ENCODE measurements at regions not wholly inside any gene's neighbourhood (a gene's known extent, or its start where the extent isn't known, plus 50 kb on each side); places are given as distances from the start of the nearest gene placed in this dataset.
A peak's percentile ranks its signal among the peaks of the same experiment; 100 is the strongest.
"Not testable (repeated sequence)": the region's sequence is repeated elsewhere in the genome, so short reads cannot be mapped to it uniquely, and the experiment has no call there.

- DNase-seq, result peak; percentile 11
These were observed 703.1 kb upstream of the ARRDC3 start for GRCh38 chr5:92086059-92086811.

- DNase-seq, result no peak
These were observed 699.0 kb upstream of the ARRDC3 start for GRCh38 chr5:92081958-92082712.

- no peak for DNase-seq
These were observed 687.7 kb upstream of the ARRDC3 start for GRCh38 chr5:92070786-92071185.

GRCh38 chr5:92064993-92065392, 681.9 kb upstream of the ARRDC3 start:
- no peak for DNase-seq

DNA sequence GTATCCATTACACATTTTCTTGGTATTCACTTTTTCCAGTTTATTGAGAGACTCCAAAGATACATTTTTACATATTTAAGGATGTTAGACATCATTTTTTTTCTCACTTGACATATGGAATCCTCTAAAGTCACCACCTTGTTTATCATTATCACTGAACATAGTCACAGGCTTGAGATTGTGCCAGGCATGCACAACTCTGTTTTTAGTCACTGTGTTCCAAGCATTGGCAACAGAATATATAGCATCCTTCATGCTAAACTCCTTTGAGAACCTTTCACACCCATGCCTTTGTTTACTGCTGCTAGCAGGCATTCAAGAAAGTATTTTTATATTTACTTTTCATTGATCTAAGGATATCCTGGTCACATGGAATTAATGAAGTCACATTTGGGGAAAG, 668.6 kb upstream of the ARRDC3 start:
- no peak for DNase-seq

DNA sequence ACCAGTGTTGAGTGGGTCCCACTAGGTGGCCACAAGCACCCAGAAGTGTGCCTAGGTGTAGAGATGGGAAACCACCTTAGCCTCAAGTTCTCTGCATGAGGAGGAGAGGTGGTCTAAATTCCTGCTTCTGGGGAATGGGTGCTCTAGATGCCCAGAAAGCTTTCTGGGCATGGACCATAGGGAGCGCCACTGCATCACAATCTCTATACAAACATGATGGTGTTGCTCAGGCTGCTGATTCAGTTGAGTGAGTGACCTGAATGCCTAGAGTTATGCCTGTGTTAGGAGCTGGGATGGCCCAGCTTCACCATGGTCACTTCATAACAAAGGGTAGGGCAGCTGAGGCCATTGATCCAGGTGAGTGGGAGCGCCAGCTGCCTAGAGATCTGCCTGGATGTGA, 667.9 kb upstream of the ARRDC3 start:
- DNase-seq, result no peak

GRCh38 chr5:92041911-92042660, 659.0 kb upstream of the ARRDC3 start:
- no peak for DNase-seq

DNA sequence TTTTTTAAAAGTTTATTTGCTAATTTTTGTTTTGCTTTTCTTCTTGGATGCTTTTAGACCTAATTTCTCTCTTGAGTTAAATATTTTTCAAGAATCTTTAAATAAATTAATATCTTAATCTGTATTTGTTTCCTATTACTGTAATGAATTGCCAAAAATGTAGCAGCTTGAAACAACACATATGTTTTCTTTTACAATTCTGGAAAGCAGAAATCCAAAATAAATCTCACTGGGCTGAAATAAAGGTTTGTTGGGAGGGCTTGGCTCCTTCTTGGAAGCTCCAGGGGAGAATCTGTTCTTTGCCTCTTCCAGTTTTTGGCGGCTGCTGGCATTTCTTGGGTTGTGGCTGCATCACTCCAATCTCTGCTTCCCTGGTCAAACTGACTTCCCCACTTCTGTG, 658.1 kb upstream of the ARRDC3 start:
- DNase-seq, result no peak

- not testable (repeated sequence) for DNase-seq
These were observed 646.7 kb upstream of the ARRDC3 start for GRCh38 chr5:92029792-92030191.

DNA sequence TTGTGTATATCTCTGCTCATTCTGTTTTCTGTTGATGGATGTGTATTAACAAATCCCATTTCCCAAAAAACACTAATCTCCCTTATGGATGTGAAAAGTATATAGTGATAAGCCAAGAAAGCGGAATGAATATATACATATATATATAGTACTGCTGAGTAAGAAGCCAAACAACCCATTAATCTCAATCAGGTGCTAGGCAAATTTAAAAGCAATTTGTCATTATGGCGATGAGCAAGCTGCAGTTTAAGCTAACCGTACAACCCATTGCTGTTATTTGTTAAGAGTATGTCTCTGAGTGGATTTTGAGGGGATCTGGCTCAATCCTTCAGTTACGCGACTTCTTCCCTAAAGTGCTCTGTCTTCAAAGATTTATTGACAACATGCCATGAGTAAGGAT, 640.4 kb upstream of the ARRDC3 start:
- DNase-seq, result no peak

DNA sequence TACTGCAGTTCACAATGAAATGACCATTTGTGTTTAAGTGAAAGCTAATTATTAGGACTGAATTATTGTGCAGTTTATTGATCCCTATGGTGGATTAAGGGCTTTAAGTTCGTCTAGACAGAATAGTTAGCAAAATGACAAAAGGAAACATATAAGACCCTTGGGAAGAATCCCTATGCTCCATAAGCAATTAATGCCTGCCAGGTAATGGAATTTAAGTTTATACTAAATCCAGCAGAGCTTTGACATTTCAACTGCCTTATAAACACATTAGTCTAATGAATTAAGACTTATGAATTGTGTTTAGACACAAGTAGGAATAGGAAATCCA, 640.0 kb upstream of the ARRDC3 start:
- no peak for DNase-seq

DNA sequence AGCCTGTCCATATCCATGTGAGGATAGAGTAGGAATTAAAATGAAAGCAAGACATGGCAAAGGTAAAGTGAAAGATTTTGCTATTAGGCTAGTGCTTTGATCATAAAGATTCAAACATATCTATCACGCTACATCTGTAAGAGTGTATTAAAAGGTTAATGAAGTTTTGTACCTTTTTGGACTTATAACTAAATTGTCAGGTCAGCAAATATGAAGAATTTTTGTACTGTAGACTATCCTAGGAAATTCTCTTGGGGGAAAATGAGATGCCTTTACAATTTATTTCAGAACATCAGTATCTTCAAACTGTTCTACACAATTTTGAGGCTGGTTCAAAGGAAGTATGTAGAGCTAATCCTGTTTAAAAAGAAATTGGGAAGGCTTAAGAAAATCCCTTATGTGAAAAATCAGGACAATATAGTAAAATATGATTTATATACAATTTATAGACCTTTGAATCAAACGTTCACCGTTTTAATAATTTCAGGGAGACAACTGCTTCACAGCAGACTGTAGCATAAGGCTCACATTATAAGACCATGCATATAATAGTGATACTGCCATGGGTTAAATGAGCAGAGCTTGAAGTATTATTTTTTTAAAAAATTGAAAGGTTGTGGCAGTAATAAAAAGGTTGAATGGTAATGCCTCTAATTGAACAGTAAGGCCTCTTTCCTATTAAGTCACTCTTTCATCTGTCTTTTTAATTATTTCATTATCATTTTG, 639.5 kb upstream of the ARRDC3 start:
- no peak for DNase-seq

GRCh38 chr5:92019376-92019990, 636.4 kb upstream of the ARRDC3 start:
- no peak for DNase-seq

GRCh38 chr5:92017776-92018175, 634.7 kb upstream of the ARRDC3 start:
- no peak for DNase-seq

GRCh38 chr5:92011845-92012244, 628.7 kb upstream of the ARRDC3 start:
- DNase-seq, result not testable (repeated sequence)

GRCh38 chr5:92003806-92004205, 620.7 kb upstream of the ARRDC3 start:
- DNase-seq, result no peak

GRCh38 chr5:92002721-92003274, 619.7 kb upstream of the ARRDC3 start:
- DNase-seq, result no peak

DNA sequence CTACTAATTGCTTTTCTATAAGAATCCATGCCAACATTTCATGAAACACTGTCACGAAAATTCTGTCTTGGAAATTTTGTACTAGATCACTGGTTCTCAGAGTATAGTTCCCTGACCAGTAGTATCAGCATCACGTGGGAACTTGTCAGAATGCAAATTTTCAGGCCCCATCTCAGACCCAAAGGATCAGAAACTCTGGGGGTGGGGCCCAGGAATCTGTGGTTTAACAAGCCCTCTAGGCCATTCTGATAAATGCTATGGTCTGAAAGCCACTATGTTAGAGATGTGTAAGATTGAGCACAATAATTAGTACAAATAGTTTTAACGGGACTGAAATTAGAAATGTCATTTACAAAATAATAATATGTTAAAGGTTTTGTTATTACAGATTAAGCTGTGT, 615.7 kb upstream of the ARRDC3 start:
- DNase-seq, result no peak

GRCh38 chr5:91983869-91984268, 600.8 kb upstream of the ARRDC3 start:
- no peak for DNase-seq

DNA sequence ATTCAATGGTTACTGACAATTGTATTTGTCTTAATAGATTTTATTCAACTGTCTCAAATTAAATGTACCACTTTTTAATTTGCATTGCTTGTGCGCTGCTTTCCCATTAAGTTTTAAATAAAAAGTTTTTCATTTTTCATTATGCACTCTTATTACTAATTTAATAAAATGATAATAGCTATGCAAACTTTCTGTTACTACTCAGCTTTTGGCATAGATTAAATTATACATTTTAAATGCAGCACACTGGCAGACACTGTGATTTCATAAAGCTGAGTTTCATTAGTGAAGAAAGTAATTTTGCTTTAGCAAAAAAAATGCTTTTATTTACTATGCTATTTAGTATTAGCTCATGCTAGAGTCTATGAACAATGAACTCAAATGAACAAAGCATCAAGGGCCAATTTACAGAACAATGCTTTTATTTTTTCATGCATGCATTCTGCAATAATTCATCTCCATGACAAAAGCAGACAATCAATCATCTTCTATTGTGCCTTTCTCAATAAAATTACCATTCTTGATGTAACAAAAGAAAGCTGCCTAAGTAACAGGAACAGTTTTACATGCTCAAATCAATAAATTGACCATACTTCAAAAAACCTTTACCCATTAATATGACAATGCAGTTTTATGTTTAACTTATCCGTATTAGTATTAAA, 595.2 kb upstream of the ARRDC3 start:
- no peak for DNase-seq

DNA sequence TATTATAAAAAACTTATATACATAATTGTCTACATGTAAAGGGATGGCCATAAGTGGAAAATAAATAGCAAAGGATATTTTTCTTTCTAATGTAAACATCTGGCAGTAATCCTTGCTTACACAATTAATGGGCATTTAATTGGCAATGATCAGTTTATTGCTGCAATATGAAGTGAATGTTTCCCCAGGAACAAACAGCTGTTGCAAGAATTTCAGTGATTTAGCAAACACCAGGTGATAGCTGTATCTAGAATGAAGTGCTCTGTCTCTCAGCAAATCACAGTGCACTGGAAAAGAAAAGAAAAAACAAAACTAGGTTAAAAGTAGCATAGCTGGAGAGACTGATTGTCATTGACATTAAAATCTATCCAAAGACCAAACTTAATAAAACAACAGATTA, 594.5 kb upstream of the ARRDC3 start:
- DNase-seq, result no peak

GRCh38 chr5:91976451-91976850, 593.3 kb upstream of the ARRDC3 start:
- DNase-seq, result peak; percentile 46

All from NCI-H2171 treated with DMSO at 0.1 percent for 48 hours (cell line).